ENCODE measurements at regions not wholly inside any gene's neighbourhood (a gene's known extent, or its start where the extent isn't known, plus 50 kb on each side); places are given as distances from the start of the nearest gene placed in this dataset.
"Not testable (repeated sequence)": the region's sequence is repeated elsewhere in the genome, so short reads cannot be mapped to it uniquely, and the experiment has no call there.

DNA sequence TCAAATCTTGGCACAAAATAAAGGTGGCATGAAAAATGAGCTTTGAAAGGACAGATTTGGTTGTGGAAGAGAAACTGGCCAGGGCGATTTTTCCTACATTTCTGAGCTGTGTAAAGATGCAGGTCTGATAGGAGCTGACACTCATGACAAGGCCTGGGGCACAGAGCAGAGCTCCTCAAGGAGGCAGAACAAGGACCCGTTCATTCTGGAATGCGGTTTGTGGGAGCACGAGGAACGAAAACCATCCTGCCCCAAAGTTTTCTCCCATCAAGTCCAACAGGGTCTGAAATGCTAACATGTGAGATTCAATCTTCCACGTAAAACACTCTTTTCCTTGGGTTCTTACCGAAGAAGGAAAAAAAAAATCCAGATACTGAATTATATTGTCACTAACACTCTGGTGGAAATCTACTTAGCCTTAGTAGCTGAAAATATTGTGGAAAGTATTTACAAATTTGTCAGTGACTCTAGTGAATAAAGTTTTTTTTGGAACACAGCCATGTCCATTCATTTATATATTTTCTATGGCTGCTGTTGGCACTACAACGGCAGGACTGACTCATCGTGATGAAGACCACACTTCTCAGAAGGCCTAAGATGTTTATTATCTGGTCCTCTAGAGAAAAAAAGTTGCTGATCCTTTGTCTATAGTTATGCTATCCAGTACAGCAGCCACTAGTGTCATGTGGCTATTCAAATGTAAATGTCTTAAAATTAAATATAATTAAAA lies 215.7 kb downstream of the BAMBI start:
- in situ Hi-C loops (cut with HindIII; ENCODE audit: low sequenced_read_pairs) = no loop called here

DNA sequence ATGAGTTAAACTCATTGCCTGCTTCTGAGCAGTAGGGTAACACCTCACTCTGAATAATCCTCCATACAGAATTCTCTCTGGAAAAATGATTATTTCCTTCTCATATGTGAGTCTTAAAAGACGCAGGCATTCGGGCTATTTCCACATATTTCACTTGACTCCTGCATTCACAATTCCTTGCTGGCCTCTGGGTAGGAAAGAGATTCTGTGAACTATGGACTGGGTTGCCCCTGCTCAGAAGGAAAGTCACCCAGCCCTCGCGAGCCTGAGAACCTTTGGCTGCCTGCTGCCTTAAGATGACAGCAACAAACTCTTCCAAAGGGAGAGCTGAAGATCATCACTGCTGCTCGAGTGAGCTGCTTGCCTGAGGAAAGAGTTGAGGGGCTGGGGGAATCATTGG lies 216.8 kb downstream of the BAMBI start:
- in situ Hi-C loops (cut with HindIII; ENCODE audit: low sequenced_read_pairs) = no loop called here

GRCh38 chr10:28895671-28896070 lies 218.3 kb downstream of the BAMBI start:
- in situ Hi-C loops (cut with HindIII; ENCODE audit: low sequenced_read_pairs) = not testable (repeated sequence)

DNA sequence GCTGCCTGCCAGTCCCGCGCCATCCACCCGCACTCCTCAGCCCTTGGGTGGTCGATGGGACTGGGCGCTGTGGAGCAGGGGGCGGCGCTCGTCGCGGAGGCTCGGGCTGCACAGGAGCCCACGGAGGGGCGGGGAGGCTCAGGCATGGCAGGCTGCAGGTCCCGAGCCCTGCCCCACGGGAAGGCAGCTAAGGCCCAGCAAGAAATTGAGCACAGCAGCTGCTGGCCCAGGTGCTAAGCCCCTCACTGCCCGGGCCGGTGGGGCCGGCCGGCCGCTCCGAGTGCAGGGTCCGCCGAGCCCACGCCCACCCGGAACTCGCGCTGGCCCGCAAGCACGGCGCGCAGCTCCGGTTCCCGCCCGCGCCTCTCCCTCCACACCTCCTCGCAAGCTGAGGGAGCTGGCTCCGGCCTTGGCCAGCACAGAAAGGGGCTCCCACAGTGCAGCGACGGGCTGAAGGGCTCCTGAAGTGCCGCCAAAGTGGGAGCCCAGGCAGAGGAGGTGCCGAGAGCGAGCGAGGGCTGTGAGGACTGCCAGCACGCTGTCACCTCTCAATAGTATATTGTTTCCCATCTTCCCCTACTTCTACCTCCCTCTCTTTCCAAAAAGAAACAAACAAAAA lies 219.6 kb downstream of the BAMBI start:
- in situ Hi-C loops (cut with HindIII; ENCODE audit: low sequenced_read_pairs) = not testable (repeated sequence)

DNA sequence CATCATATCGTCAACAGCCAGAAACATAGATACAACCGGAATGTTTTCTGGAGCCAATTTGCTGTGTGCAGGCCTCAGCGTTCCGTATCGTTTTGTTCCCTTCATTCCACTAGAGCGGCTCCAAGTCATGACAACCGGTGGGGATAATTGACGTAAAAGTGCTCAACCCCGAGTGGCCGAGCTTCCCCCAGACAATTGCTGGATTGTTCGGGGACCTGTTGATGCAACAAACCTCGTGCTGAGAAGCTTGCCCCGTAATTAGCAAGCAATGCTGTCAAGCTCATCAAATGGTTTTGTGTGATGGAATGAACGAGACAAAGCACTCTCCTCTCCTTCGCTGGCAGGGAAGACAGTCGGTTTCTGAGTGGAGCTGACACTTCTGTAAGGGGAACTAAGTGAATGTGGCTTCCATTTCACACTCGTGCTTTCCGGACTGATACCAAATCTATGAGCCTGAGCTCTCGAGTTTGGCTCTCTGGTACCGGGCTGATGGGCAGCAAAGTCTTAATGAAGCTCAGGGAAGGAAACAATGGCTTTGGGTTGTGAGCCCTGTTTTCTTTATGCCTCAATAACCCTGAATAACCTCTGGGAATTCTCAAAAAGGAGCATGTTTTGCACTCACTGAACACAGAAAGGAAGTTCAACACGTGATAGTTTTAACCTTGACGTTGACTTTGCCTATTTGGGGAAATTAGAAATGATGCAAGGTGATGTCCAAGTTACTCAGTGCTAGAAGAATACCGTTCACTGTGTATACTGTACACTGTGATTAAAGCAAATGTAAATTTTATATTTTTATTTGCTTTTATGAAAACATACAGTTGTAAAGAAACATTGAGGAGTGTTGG lies 220.5 kb downstream of the BAMBI start:
- in situ Hi-C loops (cut with HindIII; ENCODE audit: low sequenced_read_pairs) = no loop called here

DNA sequence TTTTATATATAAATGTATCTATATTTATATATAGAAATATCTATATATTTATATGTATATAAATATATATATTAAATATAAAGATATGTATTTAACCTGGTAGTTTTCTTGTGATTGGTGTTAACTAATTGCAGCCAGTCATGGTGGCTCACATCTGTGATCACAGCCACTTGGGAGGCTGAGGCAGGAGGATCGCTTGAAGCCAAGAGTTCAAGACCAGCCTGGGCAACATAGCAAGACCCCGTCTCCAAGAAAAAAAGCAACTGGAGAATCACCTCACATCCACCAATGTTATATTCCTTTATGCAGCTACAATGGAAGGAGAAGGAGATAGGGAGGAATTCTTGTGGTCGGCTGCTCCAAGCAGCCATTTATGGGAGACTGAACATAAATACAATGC lies 224.9 kb downstream of the BAMBI start:
- in situ Hi-C loops (cut with HindIII; ENCODE audit: low sequenced_read_pairs) = no loop called here

GRCh38 chr10:28903063-28903462 lies 225.7 kb downstream of the BAMBI start:
- in situ Hi-C loops (cut with HindIII; ENCODE audit: low sequenced_read_pairs) = no loop called here

- in situ Hi-C loops (cut with HindIII; ENCODE audit: low sequenced_read_pairs) = no loop called here
These were observed 226.4 kb downstream of the BAMBI start for GRCh38 chr10:28903736-28904135.

DNA sequence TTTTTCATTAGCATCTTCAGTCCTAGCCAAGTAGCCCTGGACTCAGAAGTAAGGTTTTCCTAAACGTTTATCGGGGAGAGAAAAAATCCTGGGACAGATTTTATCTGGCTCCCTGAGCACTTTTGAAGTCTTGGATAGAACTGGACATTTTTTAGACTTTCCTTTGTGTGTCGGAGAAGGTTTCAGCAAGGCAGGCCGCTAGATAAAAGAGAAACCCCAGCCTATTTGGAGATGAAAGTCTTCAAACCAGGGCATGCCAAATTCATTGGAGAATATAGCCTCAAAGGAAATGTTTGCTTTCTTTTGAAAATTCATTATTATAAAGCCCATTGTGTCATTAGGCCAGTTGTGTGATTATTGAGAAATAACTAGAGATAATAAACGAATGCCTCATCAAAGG lies 228.1 kb downstream of the BAMBI start:
- in situ Hi-C loops (cut with HindIII; ENCODE audit: low sequenced_read_pairs) = no loop called here

GRCh38 chr10:28906011-28906411 lies 228.7 kb downstream of the BAMBI start:
- in situ Hi-C loops (cut with HindIII; ENCODE audit: low sequenced_read_pairs) = no loop called here

DNA sequence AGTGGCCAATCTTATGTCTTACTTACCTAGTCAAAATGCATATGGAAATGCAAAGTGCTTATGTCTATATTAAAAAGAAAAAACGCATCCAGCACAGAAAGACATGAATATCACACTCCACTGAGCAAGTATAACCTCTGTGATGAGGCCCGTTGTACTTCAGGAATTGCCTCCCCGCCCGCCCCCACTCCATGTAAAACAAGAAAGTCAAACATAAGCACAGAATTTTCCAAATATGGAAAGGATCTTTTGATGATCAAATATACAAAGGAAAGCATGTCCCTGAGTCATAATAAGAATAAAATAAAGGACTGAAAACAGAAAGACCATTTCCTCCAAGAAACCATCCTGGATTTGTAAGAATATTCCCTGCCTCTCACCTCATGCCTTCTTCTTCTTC lies 229.1 kb downstream of the BAMBI start:
- in situ Hi-C loops (cut with HindIII; ENCODE audit: low sequenced_read_pairs) = no loop called here

DNA sequence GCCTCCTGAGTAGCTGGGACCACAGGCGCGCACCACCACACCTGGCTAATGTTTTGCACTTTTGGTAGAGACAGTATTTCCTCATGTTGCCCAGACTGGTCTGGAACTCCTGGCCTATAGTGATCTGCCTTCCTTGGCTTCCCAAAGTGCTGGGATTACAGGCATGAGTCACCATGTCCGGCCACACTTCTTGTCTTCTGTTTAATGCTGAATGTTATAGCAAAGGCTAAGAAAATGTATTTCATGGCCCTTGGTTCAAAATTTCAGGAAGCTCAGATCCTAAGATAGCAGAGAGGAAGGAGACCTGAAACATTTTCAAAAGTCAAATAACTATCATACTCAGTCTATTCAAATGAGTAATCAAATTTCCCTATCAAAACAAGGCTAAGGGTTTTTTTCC lies 229.6 kb downstream of the BAMBI start:
- in situ Hi-C loops (cut with HindIII; ENCODE audit: low sequenced_read_pairs) = no loop called here

DNA sequence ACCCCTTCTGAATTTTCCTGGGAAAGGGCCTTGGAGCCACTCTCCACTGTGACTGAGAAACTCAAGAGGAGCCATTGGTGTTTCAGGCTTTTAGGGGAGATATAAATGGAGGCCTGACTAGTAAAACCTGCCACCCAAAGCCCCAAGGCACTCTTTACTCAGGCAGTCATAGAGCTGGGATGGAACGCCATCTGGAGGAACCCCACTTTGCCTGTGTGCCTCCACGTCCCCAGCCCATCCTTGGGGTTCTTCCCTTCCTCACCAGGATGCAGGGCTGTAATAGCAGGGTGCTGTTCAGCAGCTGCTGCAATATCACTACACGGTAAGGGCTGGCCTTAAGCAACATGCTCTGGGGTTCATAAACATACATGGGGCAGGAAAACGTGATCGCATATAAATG lies 232.6 kb downstream of the BAMBI start:
- in situ Hi-C loops (cut with HindIII; ENCODE audit: low sequenced_read_pairs) = no loop called here

- in situ Hi-C loops (cut with HindIII; ENCODE audit: low sequenced_read_pairs) = no loop called here
These were observed 233.6 kb downstream of the BAMBI start for GRCh38 chr10:28910956-28911355.

DNA sequence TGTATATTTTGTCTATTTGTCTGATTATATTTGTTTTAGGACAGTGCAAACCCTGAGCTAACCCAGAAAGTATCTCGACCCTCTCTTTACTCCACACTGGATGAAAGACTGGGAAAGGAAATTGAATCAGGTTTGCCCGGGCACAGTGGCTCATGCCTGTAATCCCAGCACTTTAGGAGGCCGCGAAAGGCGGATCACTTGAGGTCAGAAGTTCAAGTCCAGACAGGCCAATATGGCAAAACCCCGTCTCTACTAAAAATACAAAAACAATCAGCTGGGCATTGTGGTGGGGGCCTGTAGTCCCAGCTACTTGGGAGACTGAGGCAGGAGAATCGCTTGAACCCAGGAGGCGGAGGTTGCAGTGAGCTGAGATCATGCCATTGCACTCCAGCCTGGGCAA lies 234.2 kb downstream of the BAMBI start:
- in situ Hi-C loops (cut with HindIII; ENCODE audit: low sequenced_read_pairs) = not testable (repeated sequence)

DNA sequence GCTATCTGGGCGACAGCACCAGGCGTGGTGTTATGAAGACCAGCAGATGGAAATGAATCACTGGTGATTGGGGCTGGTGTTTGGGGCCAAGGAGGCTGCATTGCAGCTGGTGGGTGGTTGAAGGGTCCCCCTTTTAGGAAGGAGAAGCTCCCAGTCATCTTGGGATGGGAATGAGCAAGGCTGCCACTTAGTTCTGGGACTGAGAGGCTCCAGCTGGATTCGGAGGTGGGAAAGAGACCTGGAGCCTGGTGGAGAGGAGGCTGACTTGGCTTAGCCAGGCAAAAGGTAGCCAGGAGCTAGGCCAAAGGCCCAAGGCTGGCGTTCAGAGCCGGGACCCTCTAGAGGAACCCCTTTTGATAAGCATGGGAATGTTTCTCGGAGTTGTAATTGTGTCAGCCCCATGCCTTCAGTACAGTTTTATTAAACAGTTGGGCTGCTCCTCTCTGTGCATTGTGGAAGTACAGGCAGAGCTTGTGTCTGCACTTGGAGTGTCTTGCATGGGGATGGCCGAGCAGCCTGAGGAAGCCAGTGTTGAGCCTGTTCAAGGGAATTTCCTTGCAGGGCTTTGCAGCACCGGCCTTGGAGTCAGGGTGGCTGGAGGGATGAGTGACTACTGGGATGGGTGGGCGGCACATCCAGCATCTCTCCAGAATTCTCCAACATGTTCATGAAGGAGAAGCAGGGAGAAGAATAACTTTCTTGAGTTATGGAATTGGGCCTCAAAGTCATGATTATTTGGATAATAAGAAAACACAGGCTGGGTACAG lies 234.9 kb downstream of the BAMBI start:
- in situ Hi-C loops (cut with HindIII; ENCODE audit: low sequenced_read_pairs) = no loop called here

GRCh38 chr10:28913436-28914237 lies 236.3 kb downstream of the BAMBI start:
- in situ Hi-C loops (cut with HindIII; ENCODE audit: low sequenced_read_pairs) = no loop called here

GRCh38 chr10:28914701-28915100 lies 237.4 kb downstream of the BAMBI start:
- in situ Hi-C loops (cut with HindIII; ENCODE audit: low sequenced_read_pairs) = no loop called here

DNA sequence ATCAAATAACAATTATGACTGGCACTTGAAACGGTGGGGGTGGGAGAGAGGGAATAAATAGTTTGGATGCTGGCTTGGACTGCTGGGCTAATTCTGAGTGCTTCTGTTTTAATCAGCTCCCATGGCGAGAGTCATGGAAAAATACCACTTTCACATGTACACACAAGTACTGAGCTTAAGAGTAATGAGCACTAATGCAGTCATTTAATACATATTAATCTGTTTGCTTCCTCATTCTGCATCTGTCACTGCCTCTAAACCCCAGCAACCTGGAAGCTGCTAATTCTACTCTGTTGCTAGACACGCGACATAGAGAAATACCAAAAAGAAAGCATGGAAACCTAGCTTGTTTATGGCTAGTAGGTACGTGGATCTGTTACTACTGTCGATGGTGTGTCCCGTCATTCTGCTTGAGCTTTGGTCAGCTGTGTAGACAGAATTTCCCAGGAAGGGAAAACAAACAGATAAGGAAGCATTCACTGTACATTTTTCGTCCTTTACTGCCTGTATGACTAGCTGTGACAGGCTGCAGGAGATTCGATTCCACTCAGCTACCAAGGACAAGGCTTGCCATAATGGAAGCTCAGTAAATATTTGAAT lies 238.8 kb downstream of the BAMBI start:
- in situ Hi-C loops (cut with HindIII; ENCODE audit: low sequenced_read_pairs) = no loop called here

- in situ Hi-C loops (cut with HindIII; ENCODE audit: low sequenced_read_pairs) = no loop called here
These were observed 242.8 kb downstream of the BAMBI start for GRCh38 chr10:28920091-28920490.

Data from endothelial cell of hepatic sinusoid (primary cell).